PC-3 (cell line): ENCODE measurements at regions not wholly inside any gene's neighbourhood (a gene's known extent, or its start where the extent isn't known, plus 50 kb on each side); places are given as distances from the start of the nearest gene placed in this dataset.
"Not testable (repeated sequence)": the region's sequence is repeated elsewhere in the genome, so short reads cannot be mapped to it uniquely, and the experiment has no call there.

Source experiments
- EZH2 ChIP-seq: fragments of 300-600 bp; sonication (generic); IDR thresholded peaks from one replicate; pipeline ENCODE4 v1.6.1; 2017; ENCODE audit warnings: antibody characterized with exemption, mild to moderate bottlenecking, low read length; ENCODE audit not compliant: unreplicated experiment
- EZH2phosphoT487 ChIP-seq: fragments of 300-600 bp; sonication (generic); IDR thresholded peaks from 2 replicates; pipeline ENCODE4 v1.6.1; 2018; ENCODE audit warnings: mild to moderate bottlenecking, antibody characterized with exemption, low read length, borderline replicate concordance
- TF ChIP-seq, protein P1 (sequence below): fragments of 300-600 bp; sonication (generic); conservative IDR thresholded peaks from 2 replicates; pipeline ENCODE4 v1.5.1; 2017; ENCODE audit warnings: antibody characterized with exemption, low read depth, mild to moderate bottlenecking, low read length

DNA sequence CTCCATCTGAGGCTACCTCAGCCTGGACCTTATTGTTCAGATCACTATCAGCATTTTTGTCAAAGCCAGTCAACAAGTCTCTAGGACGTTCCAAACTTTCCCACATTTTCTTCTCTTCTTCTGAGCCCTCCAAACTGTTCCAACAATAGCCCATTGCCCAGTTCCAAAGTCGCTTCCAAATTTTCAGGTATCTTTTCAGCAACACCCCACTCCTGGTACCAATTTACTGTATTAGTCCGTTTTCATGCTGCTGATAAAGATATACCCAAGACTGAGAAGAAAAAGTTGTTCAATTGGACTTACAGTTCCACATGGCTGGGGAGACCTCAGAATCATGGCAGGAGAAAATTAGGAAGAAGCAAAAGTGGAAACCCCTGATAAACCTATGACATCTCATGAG lies 495.3 kb upstream of the NCAM2 start:
- TF ChIP-seq, protein P1, sequence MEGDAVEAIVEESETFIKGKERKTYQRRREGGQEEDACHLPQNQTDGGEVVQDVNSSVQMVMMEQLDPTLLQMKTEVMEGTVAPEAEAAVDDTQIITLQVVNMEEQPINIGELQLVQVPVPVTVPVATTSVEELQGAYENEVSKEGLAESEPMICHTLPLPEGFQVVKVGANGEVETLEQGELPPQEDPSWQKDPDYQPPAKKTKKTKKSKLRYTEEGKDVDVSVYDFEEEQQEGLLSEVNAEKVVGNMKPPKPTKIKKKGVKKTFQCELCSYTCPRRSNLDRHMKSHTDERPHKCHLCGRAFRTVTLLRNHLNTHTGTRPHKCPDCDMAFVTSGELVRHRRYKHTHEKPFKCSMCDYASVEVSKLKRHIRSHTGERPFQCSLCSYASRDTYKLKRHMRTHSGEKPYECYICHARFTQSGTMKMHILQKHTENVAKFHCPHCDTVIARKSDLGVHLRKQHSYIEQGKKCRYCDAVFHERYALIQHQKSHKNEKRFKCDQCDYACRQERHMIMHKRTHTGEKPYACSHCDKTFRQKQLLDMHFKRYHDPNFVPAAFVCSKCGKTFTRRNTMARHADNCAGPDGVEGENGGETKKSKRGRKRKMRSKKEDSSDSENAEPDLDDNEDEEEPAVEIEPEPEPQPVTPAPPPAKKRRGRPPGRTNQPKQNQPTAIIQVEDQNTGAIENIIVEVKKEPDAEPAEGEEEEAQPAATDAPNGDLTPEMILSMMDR: not testable (repeated sequence)
- TF ChIP-seq EZH2, EZH2phosphoT487: not testable (repeated sequence)
